SU-DHL-6 (cell line): ENCODE measurements at regions not wholly inside any gene's neighbourhood (a gene's known extent, or its start where the extent isn't known, plus 50 kb on each side); places are given as distances from the start of the nearest gene placed in this dataset.

Experiments
- H2AFZ ChIP-seq: fragments of 200-600 bp; sonication (generic); 2 replicates; pipeline ENCODE4 v1.6.1; 2014; ENCODE audit warnings: low read depth, mild to moderate bottlenecking, moderate library complexity, mixed read lengths, antibody characterized with exemption, low read length; ENCODE audit not compliant: severe bottlenecking
- H3F3A ChIP-seq: fragments of 200-600 bp; shearing (Covaris generic); 2 replicates; pipeline ENCODE4 v1.6.0; 2016; ENCODE audit warnings: antibody characterized with exemption, mild to moderate bottlenecking; ENCODE audit not compliant: insufficient read depth
- H3K27ac ChIP-seq: fragments of 200-600 bp; sonication (generic); 2 replicates; pipeline ENCODE4 v1.5.1; 2016; ENCODE audit warnings: low read depth, mild to moderate bottlenecking, low read length, moderate library complexity, mixed read lengths
- H3K27me3 ChIP-seq: fragments of 200-600 bp; sonication (generic), shearing (Covaris generic); 2 replicates; pipeline ENCODE4 v1.6.0; 2014; ENCODE audit warnings: mild to moderate bottlenecking, low read length
- H3K36me3 ChIP-seq: fragments of 200-600 bp; sonication (generic); 2 replicates; pipeline ENCODE4 v1.6.1; 2014; ENCODE audit warnings: mild to moderate bottlenecking, low read length, mixed read lengths
- H3K4me2 ChIP-seq: fragments of 300-600, 200-600 bp; shearing (Covaris generic), sonication (generic); 2 replicates; pipeline ENCODE4 v1.6.0; 2014; ENCODE audit warnings: low read length, low read depth, mild to moderate bottlenecking; ENCODE audit not compliant: poor library complexity, severe bottlenecking
- H3K4me3 ChIP-seq: fragments of 200-600 bp; sonication (generic); 2 replicates; pipeline ENCODE4 v1.5.1; 2014; ENCODE audit warnings: antibody characterized with exemption, low read length, mild to moderate bottlenecking, mixed read lengths; ENCODE audit not compliant: insufficient read depth, poor library complexity, severe bottlenecking
- H3K79me2 ChIP-seq: fragments of 200-600 bp; sonication (generic); 2 replicates; pipeline ENCODE4 v1.6.1; 2014; ENCODE audit warnings: mild to moderate bottlenecking, low read length, moderate library complexity; ENCODE audit not compliant: insufficient read depth
- H3K9ac ChIP-seq: fragments of 200-600 bp; sonication (generic); 2 replicates; pipeline ENCODE4 v1.7.0; 2014; ENCODE audit warnings: mild to moderate bottlenecking, low read length
- H3K9me2 ChIP-seq: fragments of 200-600 bp; sonication (generic); replicated peaks from 2 replicates; pipeline ENCODE4 v1.6.1; 2014; ENCODE audit warnings: low read length; ENCODE audit not compliant: insufficient read depth
- H3K9me3 ChIP-seq: fragments of 200-600 bp; sonication (generic); 2 replicates; pipeline ENCODE4 v1.6.1; 2014; ENCODE audit warnings: low read length, mixed read lengths; ENCODE audit not compliant: insufficient read depth
- H4K20me1 ChIP-seq: fragments of 200-600 bp; sonication (generic); 2 replicates; pipeline ENCODE4 v1.6.1; 2014; ENCODE audit warnings: low read depth, mild to moderate bottlenecking, antibody characterized with exemption, low read length, moderate library complexity, mixed read lengths
- EZH2phosphoT487 ChIP-seq: fragments of 200-600 bp; sonication (generic), shearing (Covaris generic); conservative IDR thresholded peaks from 2 replicates; pipeline ENCODE4 v1.6.1; 2018; ENCODE audit warnings: mild to moderate bottlenecking, antibody characterized with exemption, low read length, moderate library complexity, mixed read lengths
- TF ChIP-seq, protein P1 (sequence below): fragments of 200-600 bp; sonication (generic); IDR thresholded peaks from one replicate; pipeline ENCODE4 v1.5.1; 2017; ENCODE audit warnings: antibody characterized with exemption, mild to moderate bottlenecking, low read length, moderate library complexity; ENCODE audit not compliant: insufficient read depth, poor library complexity, severe bottlenecking

DNA sequence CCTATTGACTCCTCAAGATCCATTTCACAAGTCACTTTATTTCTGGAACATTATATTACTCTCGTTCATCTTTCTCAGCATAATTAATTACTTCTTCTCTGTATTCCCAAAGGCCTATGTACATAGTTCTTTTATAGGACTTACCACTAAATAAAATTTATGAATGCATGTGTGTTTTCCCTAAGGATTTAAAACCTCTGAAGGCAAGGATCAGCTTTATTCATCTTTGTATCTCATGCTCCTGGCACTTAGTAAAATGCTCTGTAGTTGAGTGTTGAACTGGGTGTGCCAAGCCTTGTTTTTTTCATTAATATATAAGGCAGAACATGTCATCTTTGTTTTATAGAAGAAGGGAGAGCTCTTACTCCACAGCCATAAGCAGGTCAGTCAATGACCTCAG lies 194.1 kb upstream of the ZPLD1 start:
- Histone ChIP-seq H3K27me3 (no peaks in the 10 kb centered on the region), H3K9ac (no peak overlapping the region), H2AFZ (no peak overlapping the region), H3K4me3 (no peak overlapping the region), H3K79me2 (no peaks in the 10 kb centered on the region), H3F3A (no peaks in the 10 kb centered on the region), H3K36me3 (no peaks in the 10 kb centered on the region), H3K4me2 (no peak overlapping the region), H3K9me3 (no peaks in the 10 kb centered on the region), H3K9me2 (no peaks in the 10 kb centered on the region), H4K20me1 (no peaks in the 10 kb centered on the region), H3K27ac (no peak overlapping the region)
- TF ChIP-seq, protein P1, sequence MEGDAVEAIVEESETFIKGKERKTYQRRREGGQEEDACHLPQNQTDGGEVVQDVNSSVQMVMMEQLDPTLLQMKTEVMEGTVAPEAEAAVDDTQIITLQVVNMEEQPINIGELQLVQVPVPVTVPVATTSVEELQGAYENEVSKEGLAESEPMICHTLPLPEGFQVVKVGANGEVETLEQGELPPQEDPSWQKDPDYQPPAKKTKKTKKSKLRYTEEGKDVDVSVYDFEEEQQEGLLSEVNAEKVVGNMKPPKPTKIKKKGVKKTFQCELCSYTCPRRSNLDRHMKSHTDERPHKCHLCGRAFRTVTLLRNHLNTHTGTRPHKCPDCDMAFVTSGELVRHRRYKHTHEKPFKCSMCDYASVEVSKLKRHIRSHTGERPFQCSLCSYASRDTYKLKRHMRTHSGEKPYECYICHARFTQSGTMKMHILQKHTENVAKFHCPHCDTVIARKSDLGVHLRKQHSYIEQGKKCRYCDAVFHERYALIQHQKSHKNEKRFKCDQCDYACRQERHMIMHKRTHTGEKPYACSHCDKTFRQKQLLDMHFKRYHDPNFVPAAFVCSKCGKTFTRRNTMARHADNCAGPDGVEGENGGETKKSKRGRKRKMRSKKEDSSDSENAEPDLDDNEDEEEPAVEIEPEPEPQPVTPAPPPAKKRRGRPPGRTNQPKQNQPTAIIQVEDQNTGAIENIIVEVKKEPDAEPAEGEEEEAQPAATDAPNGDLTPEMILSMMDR: no peak
- no peak for TF ChIP-seq EZH2phosphoT487

DNA sequence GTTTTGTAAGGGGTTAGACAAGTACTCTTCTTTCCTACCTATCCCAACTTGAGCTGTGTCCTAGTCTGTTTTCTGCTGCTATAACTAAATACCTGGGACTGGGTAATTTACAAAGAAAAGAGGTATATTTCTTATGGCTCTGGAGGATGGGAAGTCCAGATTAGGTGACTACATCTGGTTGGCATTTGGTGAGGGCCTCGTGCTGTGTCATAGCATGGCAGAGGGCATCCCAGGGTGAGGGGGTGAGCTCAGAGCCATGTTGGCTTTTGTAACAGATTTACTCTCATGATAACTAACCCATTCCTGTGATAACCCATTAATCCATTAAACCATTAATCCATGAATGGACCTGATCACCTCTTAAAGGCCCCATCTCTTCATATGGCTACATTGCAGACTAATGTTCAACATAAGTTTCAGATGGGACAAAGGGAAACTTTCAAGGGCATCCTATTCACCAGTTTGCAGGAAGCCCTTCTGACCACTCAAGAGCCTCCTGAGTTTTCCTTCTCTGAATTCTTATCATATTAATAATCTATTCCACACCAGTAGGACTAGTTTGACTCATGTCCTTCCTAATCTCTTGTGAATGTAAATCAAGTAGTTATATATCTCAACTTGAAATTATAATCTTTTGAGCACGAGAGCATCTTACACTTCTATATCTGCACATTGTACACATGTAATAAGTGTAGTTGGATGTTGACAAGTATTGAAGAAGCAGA lies 185.7 kb upstream of the ZPLD1 start:
- H3K9me2 ChIP-seq: no peaks in the 10 kb centered on the region
- H3K27me3 ChIP-seq: no peaks in the 10 kb centered on the region
- no peak overlapping the region for H3K4me2 ChIP-seq
- H3K79me2 ChIP-seq: no peaks in the 10 kb centered on the region
- no peaks in the 10 kb centered on the region for H4K20me1 ChIP-seq
- no peaks in the 10 kb centered on the region for H3K9me3 ChIP-seq
- no peak overlapping the region for H3K9ac ChIP-seq
- no peaks in the 10 kb centered on the region for H3K36me3 ChIP-seq
- no peak overlapping the region for H3K27ac ChIP-seq
- H2AFZ ChIP-seq: no peak overlapping the region
- H3F3A ChIP-seq: no peaks in the 10 kb centered on the region
- TF ChIP-seq EZH2phosphoT487: no peak
- TF ChIP-seq, protein P1: no peak
- no peak overlapping the region for H3K4me3 ChIP-seq

DNA sequence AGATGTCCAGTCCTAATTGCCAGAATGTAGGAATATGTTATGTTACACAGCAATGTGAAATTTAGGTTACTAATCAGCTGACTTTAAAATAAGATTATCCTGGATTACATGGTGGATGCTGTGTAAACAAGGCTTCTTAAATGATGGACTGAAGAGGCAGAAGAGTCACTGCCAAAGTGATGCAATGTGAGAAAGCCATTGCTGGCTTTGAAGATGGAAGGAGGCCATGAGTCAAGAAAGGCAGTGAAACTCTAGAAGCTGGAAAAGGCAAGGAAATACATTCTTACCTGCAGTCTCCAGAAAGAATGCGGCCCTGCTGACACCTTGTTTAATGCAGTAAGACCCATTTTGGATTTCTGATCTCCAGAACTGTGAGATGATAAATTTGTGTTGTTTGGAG lies 179.1 kb upstream of the ZPLD1 start:
- H3K4me3 ChIP-seq: no peak overlapping the region
- no peaks in the 10 kb centered on the region for H3K36me3 ChIP-seq
- no peaks in the 10 kb centered on the region for H3K9me3 ChIP-seq
- H2AFZ ChIP-seq: no peak overlapping the region
- no peaks in the 10 kb centered on the region for H3F3A ChIP-seq
- H3K27ac ChIP-seq: no peak overlapping the region
- H3K27me3 ChIP-seq: no peaks in the 10 kb centered on the region
- H4K20me1 ChIP-seq: no peaks in the 10 kb centered on the region
- H3K9ac ChIP-seq: no peak overlapping the region
- H3K79me2 ChIP-seq: no peaks in the 10 kb centered on the region
- no peaks in the 10 kb centered on the region for H3K9me2 ChIP-seq
- no peak for TF ChIP-seq EZH2phosphoT487
- TF ChIP-seq, protein P1: no peak
- no peak overlapping the region for H3K4me2 ChIP-seq
